ENCODE measurements at regions not wholly inside any gene's neighbourhood (a gene's known extent, or its start where the extent isn't known, plus 50 kb on each side); places are given as distances from the start of the nearest gene placed in this dataset.

- Mint-ChIP-seq H3K36me3 (ENCODE audit: low read depth) (peaks cover 2% of the 10 kb centered on the region), H3K27me3 (ENCODE audit: low read depth) (peaks cover 8% of the 10 kb centered on the region), H3K27ac (ENCODE audit: unreplicated experiment) (peak overlapping the region; percentile 32), H3K4me1 (ENCODE audit: low read depth) (peaks cover 22% of the 10 kb centered on the region), H3K9me3 (ENCODE audit: low read depth) (no peaks in the 10 kb centered on the region), H3K4me3 (ENCODE audit: unreplicated experiment) (no peak overlapping the region)
- TF ChIP-seq, protein P1, sequence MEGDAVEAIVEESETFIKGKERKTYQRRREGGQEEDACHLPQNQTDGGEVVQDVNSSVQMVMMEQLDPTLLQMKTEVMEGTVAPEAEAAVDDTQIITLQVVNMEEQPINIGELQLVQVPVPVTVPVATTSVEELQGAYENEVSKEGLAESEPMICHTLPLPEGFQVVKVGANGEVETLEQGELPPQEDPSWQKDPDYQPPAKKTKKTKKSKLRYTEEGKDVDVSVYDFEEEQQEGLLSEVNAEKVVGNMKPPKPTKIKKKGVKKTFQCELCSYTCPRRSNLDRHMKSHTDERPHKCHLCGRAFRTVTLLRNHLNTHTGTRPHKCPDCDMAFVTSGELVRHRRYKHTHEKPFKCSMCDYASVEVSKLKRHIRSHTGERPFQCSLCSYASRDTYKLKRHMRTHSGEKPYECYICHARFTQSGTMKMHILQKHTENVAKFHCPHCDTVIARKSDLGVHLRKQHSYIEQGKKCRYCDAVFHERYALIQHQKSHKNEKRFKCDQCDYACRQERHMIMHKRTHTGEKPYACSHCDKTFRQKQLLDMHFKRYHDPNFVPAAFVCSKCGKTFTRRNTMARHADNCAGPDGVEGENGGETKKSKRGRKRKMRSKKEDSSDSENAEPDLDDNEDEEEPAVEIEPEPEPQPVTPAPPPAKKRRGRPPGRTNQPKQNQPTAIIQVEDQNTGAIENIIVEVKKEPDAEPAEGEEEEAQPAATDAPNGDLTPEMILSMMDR (IDR thresholded peaks at IDR 0.05): peak; percentile 96
- DNase-seq (ENCODE audit: low spot score): no peak
These were observed 289.4 kb upstream of the DAB2 start for GRCh38 chr5:39714036-39714698.

GRCh38 chr5:39713250-39713916 lies 288.6 kb upstream of the DAB2 start:
- TF ChIP-seq, protein P1 (IDR thresholded peaks at IDR 0.05): no peak
- Mint-ChIP-seq H3K4me3 (ENCODE audit: unreplicated experiment) (no peak overlapping the region), H3K9me3 (ENCODE audit: low read depth) (no peaks in the 10 kb centered on the region), H3K4me1 (ENCODE audit: low read depth) (peaks cover 22% of the 10 kb centered on the region), H3K27me3 (ENCODE audit: low read depth) (peaks cover 12% of the 10 kb centered on the region), H3K27ac (ENCODE audit: unreplicated experiment) (no peak overlapping the region), H3K36me3 (ENCODE audit: low read depth) (peaks cover 2% of the 10 kb centered on the region)
- DNase-seq (ENCODE audit: low spot score): no peak

- Mint-ChIP-seq H3K27ac (ENCODE audit: unreplicated experiment) (no peak overlapping the region), H3K27me3 (ENCODE audit: low read depth) (peaks cover 15% of the 10 kb centered on the region)
These were observed 287.8 kb upstream of the DAB2 start for GRCh38 chr5:39712316-39713249.

GRCh38 chr5:39711821-39712220 lies 287.0 kb upstream of the DAB2 start:
- H3K4me3 Mint-ChIP-seq (ENCODE audit: unreplicated experiment): no peak overlapping the region
- H3K27ac Mint-ChIP-seq (ENCODE audit: unreplicated experiment): no peak overlapping the region
- H3K9me3 Mint-ChIP-seq (ENCODE audit: low read depth): no peaks in the 10 kb centered on the region
- TF ChIP-seq, protein P1 (IDR thresholded peaks at IDR 0.05): no peak
- H3K36me3 Mint-ChIP-seq (ENCODE audit: low read depth): peaks cover 2% of the 10 kb centered on the region
- DNase-seq (ENCODE audit: low spot score): no peak
- peaks cover 15% of the 10 kb centered on the region for H3K27me3 Mint-ChIP-seq (ENCODE audit: low read depth)
- peaks cover 15% of the 10 kb centered on the region for H3K4me1 Mint-ChIP-seq (ENCODE audit: low read depth)

More at GRCh38 chr5:39712316-39713249, 287.8 kb upstream of the DAB2 start:
- Mint-ChIP-seq H3K4me3 (ENCODE audit: unreplicated experiment) (no peak overlapping the region), H3K9me3 (ENCODE audit: low read depth) (no peaks in the 10 kb centered on the region), H3K36me3 (ENCODE audit: low read depth) (peaks cover 2% of the 10 kb centered on the region), H3K4me1 (ENCODE audit: low read depth) (peaks cover 20% of the 10 kb centered on the region)
- no peak for DNase-seq (ENCODE audit: low spot score)
- TF ChIP-seq, protein P1 (IDR thresholded peaks at IDR 0.05): no peak

- H3K36me3 Mint-ChIP-seq (ENCODE audit: low read depth): no peaks in the 10 kb centered on the region
- TF ChIP-seq, protein P1 (IDR thresholded peaks at IDR 0.05): no peak
These were observed 284.3 kb upstream of the DAB2 start for GRCh38 chr5:39709032-39709431.

More at GRCh38 chr5:39709032-39709431, 284.3 kb upstream of the DAB2 start:
- Mint-ChIP-seq H3K27me3 (ENCODE audit: low read depth) (peaks cover 19% of the 10 kb centered on the region), H3K4me3 (ENCODE audit: unreplicated experiment) (no peak overlapping the region), H3K9me3 (ENCODE audit: low read depth) (no peaks in the 10 kb centered on the region), H3K4me1 (ENCODE audit: low read depth) (peaks cover 5% of the 10 kb centered on the region), H3K27ac (ENCODE audit: unreplicated experiment) (no peak overlapping the region)
- no peak for DNase-seq (ENCODE audit: low spot score)
